A673 (cell line): ENCODE measurements at regions not wholly inside any gene's neighbourhood (a gene's known extent, or its start where the extent isn't known, plus 50 kb on each side); places are given as distances from the start of the nearest gene placed in this dataset.

Experiments used
- EZH2 ChIP-seq: fragments of 200-600 bp; sonication (generic); IDR thresholded peaks from 2 replicates; pipeline ENCODE4 v1.6.1; 2017; ENCODE audit warnings: borderline replicate concordance, low read depth, mild to moderate bottlenecking, mixed read lengths, antibody characterized with exemption, low read length; ENCODE audit not compliant: poor library complexity, severe bottlenecking
- TF ChIP-seq, protein P1 (sequence below): fragments of 300-800, 200-600 bp; sonication (generic); conservative IDR thresholded peaks from 2 replicates; pipeline ENCODE4 v1.5.1; 2017; ENCODE audit warnings: low read depth, mild to moderate bottlenecking, antibody characterized with exemption, low read length, moderate library complexity, mixed read lengths

DNA sequence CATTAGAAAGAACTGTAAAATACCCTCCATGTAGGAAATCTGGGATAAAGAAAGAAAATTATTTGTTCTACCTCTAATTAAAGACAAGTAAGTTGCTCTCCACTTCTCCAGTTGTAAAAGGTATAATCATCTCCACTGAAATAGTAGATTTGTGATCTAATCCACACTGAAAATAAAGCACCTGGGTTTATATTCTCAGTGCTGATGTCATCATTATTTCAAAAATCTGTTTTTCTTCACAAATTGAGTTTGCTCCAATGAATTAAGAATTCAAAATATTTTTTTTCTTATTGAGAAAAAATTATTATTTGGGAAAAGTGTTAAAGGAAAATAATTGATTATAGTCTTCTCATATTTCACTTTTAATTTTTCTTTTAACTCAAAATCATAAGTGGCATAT lies 869.2 kb downstream of the SLC16A7 start:
- TF ChIP-seq, protein P1, sequence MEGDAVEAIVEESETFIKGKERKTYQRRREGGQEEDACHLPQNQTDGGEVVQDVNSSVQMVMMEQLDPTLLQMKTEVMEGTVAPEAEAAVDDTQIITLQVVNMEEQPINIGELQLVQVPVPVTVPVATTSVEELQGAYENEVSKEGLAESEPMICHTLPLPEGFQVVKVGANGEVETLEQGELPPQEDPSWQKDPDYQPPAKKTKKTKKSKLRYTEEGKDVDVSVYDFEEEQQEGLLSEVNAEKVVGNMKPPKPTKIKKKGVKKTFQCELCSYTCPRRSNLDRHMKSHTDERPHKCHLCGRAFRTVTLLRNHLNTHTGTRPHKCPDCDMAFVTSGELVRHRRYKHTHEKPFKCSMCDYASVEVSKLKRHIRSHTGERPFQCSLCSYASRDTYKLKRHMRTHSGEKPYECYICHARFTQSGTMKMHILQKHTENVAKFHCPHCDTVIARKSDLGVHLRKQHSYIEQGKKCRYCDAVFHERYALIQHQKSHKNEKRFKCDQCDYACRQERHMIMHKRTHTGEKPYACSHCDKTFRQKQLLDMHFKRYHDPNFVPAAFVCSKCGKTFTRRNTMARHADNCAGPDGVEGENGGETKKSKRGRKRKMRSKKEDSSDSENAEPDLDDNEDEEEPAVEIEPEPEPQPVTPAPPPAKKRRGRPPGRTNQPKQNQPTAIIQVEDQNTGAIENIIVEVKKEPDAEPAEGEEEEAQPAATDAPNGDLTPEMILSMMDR = no peak
- TF ChIP-seq EZH2 = no peak
